Endodermal cell (in vitro differentiated cells): ENCODE measurements at regions not wholly inside any gene's neighbourhood (a gene's known extent, or its start where the extent isn't known, plus 50 kb on each side); places are given as distances from the start of the nearest gene placed in this dataset.
A peak's percentile ranks its signal among the peaks of the same experiment; 100 is the strongest.

Experiments used
- DNase-seq: peaks from one replicate; pipeline ENCODE4 v3.0.0-alpha.2; 2017
- H3K27ac ChIP-seq: 2 replicates; pipeline ENCODE4 v1.5.1; 2013; ENCODE audit warnings: mild to moderate bottlenecking, low read depth, low read length, moderate library complexity
- H3K27me3 ChIP-seq: 2 replicates; pipeline ENCODE4 v1.6.1; 2013; ENCODE audit warnings: mild to moderate bottlenecking, low read length, moderate library complexity; ENCODE audit not compliant: insufficient read depth, control insufficient read depth, poor library complexity, severe bottlenecking
- H3K36me3 ChIP-seq: 2 replicates; pipeline ENCODE4 v1.7.0; 2013; ENCODE audit warnings: mild to moderate bottlenecking, low read length, moderate library complexity; ENCODE audit not compliant: control insufficient read depth, insufficient read depth
- H3K4me1 ChIP-seq: one replicate; pipeline ENCODE4 v1.7.0; 2013; ENCODE audit warnings: low read length; ENCODE audit not compliant: control insufficient read depth, insufficient read depth
- H3K4me3 ChIP-seq: 2 replicates; pipeline ENCODE4 v1.5.1; 2013; ENCODE audit warnings: mild to moderate bottlenecking, low read length, moderate library complexity
- H3K9ac ChIP-seq: 2 replicates; pipeline ENCODE4 v1.6.1; 2013; ENCODE audit warnings: mild to moderate bottlenecking, low read length, moderate library complexity; ENCODE audit not compliant: poor library complexity, severe bottlenecking; ENCODE audit errors: extremely low read depth
- H3K9me3 ChIP-seq: 2 replicates; pipeline ENCODE4 v1.6.1; 2013; ENCODE audit warnings: mild to moderate bottlenecking, low read length, moderate library complexity; ENCODE audit not compliant: control insufficient read depth
- H3K27ac Mint-ChIP-seq: 2 replicates; pipeline ENCODE4 v1.8.0; 2020; ENCODE audit warnings: mixed read lengths
- H3K27me3 Mint-ChIP-seq: 2 replicates; pipeline ENCODE4 v1.8.0; 2021; ENCODE audit warnings: mild to moderate bottlenecking, mixed read lengths; ENCODE audit not compliant: insufficient read depth
- H3K36me3 Mint-ChIP-seq: 2 replicates; pipeline ENCODE4 v1.8.0; 2020; ENCODE audit warnings: low read depth, mixed read lengths
- H3K4me1 Mint-ChIP-seq: 2 replicates; pipeline ENCODE4 v1.8.0; 2020; ENCODE audit warnings: mixed read lengths
- H3K4me3 Mint-ChIP-seq: 2 replicates; pipeline ENCODE4 v1.8.0; 2020; ENCODE audit warnings: mild to moderate bottlenecking, moderate library complexity, mixed read lengths
- H3K9me3 Mint-ChIP-seq: 2 replicates; pipeline ENCODE4 v1.8.0; 2020; ENCODE audit warnings: mild to moderate bottlenecking, mixed read lengths
- WGBS, 2 experiments: methylation state at CpG; one replicate each; pipeline versions ENCODE4 v1.1.5 to v1.1.7; 2013; ENCODE audit warnings: missing lambda C conversion rate in 2 of 2, mixed read lengths in 1 of 2; ENCODE audit not compliant: insufficient coverage in 1 of 2, insufficient read length in 1 of 2; 5-methylcytosine and 5-hydroxymethylcytosine counted together
- TF ChIP-seq, protein P1 (sequence below): fragments of 200-600 bp; sonication (generic); conservative IDR thresholded peaks from 2 replicates; pipeline ENCODE4 v1.5.0; 2021; ENCODE audit warnings: antibody characterized with exemption, mild to moderate bottlenecking

DNA sequence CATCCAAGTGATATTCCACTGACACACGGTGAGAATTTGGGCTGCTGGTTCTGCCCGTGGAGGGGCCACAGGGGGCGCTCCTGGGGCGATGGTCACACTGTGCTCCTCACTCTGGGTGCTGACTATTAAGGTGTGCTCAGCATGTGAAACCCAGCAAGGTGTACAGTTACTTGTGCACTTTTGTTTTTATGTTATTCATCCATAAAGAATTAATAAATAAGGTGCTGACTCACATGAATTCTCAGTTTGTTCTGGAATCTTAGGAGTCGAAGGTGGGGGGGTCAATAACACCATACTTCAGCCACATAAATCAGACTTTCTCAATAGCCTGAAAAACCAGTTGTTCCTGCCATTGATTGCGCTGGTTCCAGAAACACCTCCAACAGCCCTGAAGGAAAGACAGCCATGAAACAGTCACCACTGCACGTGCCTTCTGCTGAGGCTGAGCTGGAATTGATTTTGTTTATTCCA is 53.5 kb upstream of the SPATA12 start:
- 66 to 75% methylated on average over 5 to 7 of the region's 7 CpGs for WGBS, 2 experiments

DNA sequence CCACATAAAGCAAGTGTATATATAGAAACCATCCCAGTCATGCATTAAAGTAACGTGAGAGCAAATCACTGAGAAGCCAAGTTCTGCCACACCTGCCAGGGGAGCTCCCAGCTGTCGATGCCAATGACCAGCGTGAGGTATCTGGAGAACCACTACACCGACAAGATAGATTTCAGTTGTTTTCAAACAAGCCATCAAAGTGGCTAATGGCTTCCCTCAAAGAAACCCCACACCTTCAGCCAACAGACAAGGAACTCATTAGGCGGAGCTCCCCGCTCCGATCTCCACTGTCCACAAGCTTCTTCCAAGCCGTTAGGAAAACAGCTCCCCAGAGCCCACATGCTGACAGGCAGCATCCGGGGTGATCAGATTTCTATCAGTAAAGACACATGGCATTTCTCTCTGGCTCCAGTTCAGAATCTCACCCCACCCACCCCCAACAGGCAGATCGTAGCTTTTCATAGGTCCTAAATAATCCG is 54.2 kb upstream of the SPATA12 start:
- no peaks in the 10 kb centered on the region for H3K4me1 ChIP-seq

More for the DNA sequence above, 53.5 kb upstream of the SPATA12 start:
- H3K4me1 Mint-ChIP-seq = peaks cover 13% of the 10 kb centered on the region
- no peaks in the 10 kb centered on the region for H3K36me3 ChIP-seq
- no peaks in the 10 kb centered on the region for H3K27me3 Mint-ChIP-seq
- H3K4me3 Mint-ChIP-seq = no peak overlapping the region
- peaks cover 6% of the 10 kb centered on the region for H3K9me3 ChIP-seq
- no peak overlapping the region for H3K9ac ChIP-seq
- H3K36me3 Mint-ChIP-seq = peaks cover 8% of the 10 kb centered on the region
- no peaks in the 10 kb centered on the region for H3K4me1 ChIP-seq
- no peaks in the 10 kb centered on the region for H3K27me3 ChIP-seq
- peak; percentile 84 for DNase-seq
- TF ChIP-seq, protein P1, sequence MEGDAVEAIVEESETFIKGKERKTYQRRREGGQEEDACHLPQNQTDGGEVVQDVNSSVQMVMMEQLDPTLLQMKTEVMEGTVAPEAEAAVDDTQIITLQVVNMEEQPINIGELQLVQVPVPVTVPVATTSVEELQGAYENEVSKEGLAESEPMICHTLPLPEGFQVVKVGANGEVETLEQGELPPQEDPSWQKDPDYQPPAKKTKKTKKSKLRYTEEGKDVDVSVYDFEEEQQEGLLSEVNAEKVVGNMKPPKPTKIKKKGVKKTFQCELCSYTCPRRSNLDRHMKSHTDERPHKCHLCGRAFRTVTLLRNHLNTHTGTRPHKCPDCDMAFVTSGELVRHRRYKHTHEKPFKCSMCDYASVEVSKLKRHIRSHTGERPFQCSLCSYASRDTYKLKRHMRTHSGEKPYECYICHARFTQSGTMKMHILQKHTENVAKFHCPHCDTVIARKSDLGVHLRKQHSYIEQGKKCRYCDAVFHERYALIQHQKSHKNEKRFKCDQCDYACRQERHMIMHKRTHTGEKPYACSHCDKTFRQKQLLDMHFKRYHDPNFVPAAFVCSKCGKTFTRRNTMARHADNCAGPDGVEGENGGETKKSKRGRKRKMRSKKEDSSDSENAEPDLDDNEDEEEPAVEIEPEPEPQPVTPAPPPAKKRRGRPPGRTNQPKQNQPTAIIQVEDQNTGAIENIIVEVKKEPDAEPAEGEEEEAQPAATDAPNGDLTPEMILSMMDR = peak; percentile 82
- peak overlapping the region; percentile 66 for H3K27ac Mint-ChIP-seq
- no peak overlapping the region for H3K4me3 ChIP-seq
- no peaks in the 10 kb centered on the region for H3K9me3 Mint-ChIP-seq
- H3K27ac ChIP-seq = no peak overlapping the region

DNA sequence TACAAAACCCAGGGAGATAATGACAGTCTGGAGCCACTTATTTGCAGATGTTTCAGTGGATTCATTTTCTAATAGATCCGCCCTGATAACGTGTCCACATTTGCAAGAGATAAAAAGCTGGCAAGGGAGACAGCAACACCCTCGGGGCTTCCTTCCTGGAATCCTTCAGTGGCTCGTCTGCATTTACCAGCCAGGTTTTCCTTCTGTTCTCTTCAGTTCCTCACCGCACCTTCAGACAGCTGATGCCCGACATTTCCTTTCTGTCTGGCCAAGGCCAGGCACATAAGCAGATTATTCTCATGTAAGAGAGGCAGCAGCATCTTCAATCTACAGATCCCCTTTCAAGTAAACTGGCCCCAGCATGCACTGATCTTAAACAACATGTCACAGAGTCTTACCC is 56.2 kb upstream of the SPATA12 start:
- DNase-seq = no peak
- Mint-ChIP-seq H3K4me3 (no peak overlapping the region), H3K9me3 (no peaks in the 10 kb centered on the region), H3K4me1 (peaks cover 13% of the 10 kb centered on the region), H3K27me3 (no peaks in the 10 kb centered on the region), H3K36me3 (peaks cover 6% of the 10 kb centered on the region), H3K27ac (no peak overlapping the region)
- 90% methylated on average over 6 of the region's 6 CpGs for WGBS, 2 experiments
- no peaks in the 10 kb centered on the region for H3K36me3 ChIP-seq
- peaks cover 6% of the 10 kb centered on the region for H3K9me3 ChIP-seq
- TF ChIP-seq, protein P1 = no peak
- no peaks in the 10 kb centered on the region for H3K4me1 ChIP-seq
- H3K27ac ChIP-seq = no peak overlapping the region
- no peak overlapping the region for H3K4me3 ChIP-seq
- no peak overlapping the region for H3K9ac ChIP-seq
- H3K27me3 ChIP-seq = no peaks in the 10 kb centered on the region

More for the DNA sequence above, 54.2 kb upstream of the SPATA12 start:
- Histone ChIP-seq H3K9me3 (peaks cover 6% of the 10 kb centered on the region), H3K4me3 (no peak overlapping the region), H3K36me3 (no peaks in the 10 kb centered on the region), H3K27ac (no peak overlapping the region), H3K27me3 (no peaks in the 10 kb centered on the region), H3K9ac (no peak overlapping the region)
- H3K4me3 Mint-ChIP-seq = no peak overlapping the region
- no peak for DNase-seq
- no peak overlapping the region for H3K27ac Mint-ChIP-seq
- peaks cover 13% of the 10 kb centered on the region for H3K4me1 Mint-ChIP-seq
- TF ChIP-seq, protein P1 = no peak
- WGBS, 2 experiments = 88 to 90% methylated on average over 8 to 11 of the region's 11 CpGs
- no peaks in the 10 kb centered on the region for H3K9me3 Mint-ChIP-seq
- H3K36me3 Mint-ChIP-seq = peaks cover 8% of the 10 kb centered on the region
- no peaks in the 10 kb centered on the region for H3K27me3 Mint-ChIP-seq
